ES-I3 (cell line): ENCODE measurements at regions not wholly inside any gene's neighbourhood (a gene's known extent, or its start where the extent isn't known, plus 50 kb on each side); places are given as distances from the start of the nearest gene placed in this dataset.

Source experiments
- H3K36me3 ChIP-seq: 2 replicates; pipeline ENCODE4 v1.6.1; 2013; ENCODE audit warnings: mild to moderate bottlenecking, low read length, control low read depth, moderate library complexity; ENCODE audit not compliant: insufficient read depth
- H3K4me1 ChIP-seq: 2 replicates; pipeline ENCODE4 v1.6.1; 2013; ENCODE audit warnings: mild to moderate bottlenecking, control low read depth, low read length; ENCODE audit not compliant: insufficient read depth
- H3K9ac ChIP-seq: 2 replicates; pipeline ENCODE4 v1.6.1; 2013; ENCODE audit warnings: low read depth, mild to moderate bottlenecking, low read length, moderate library complexity
- H3K9me3 ChIP-seq: 2 replicates; pipeline ENCODE4 v1.6.1; 2013; ENCODE audit warnings: mild to moderate bottlenecking, low read length, moderate library complexity; ENCODE audit not compliant: control insufficient read depth, insufficient read depth

- no peak overlapping the region for H3K9ac ChIP-seq
- no peaks in the 10 kb centered on the region for H3K9me3 ChIP-seq
- no peaks in the 10 kb centered on the region for H3K36me3 ChIP-seq
- H3K4me1 ChIP-seq, result 0 out of 2 replicates have a peak, but pooled peaks cover 3% of the 10 kb centered on the region
Observed at GRCh38 chr10:33385686-33386085, 51.2 kb upstream of the NRP1 start.

GRCh38 chr10:33385015-33385414, 50.5 kb upstream of the NRP1 start:
- no peaks in the 10 kb centered on the region for H3K36me3 ChIP-seq
- H3K4me1 ChIP-seq, result 0 out of 2 replicates have a peak, but pooled peaks cover 3% of the 10 kb centered on the region
- no peak overlapping the region for H3K9ac ChIP-seq
- no peaks in the 10 kb centered on the region for H3K9me3 ChIP-seq
